ENCODE measurements at regions not wholly inside any gene's neighbourhood (a gene's known extent, or its start where the extent isn't known, plus 50 kb on each side); places are given as distances from the start of the nearest gene placed in this dataset.

DNA sequence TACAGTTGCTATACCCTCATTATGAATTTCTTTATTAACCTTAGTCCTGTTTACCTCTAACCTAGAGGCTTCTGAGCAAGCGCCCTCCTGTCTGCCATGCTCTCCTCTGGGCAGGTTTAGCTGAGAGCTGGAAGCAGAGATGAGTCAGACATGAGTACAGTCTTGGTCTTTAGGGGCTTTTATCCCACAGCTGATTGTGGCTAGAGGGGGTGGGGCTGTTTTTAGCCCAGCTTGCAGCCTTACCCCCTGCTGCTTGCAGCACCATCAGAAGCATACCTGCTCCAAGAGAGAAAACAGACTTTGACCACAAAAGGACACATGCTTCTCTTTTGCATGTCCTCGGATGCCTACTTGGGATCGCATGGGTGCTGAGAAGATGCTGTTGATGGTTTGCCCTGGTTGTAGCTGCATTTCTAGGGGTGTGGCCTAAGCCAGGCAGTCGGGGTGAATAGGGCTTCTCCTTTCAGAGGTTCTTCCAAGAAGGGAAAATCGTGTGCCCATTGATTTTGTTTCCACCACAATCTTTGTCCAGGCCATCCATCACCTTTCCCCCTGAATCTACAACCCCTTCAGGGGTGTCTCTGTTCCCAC is 115.0 kb upstream of the LGALSL start:
- no peak for DNase-seq (ENCODE audit: low read depth)

DNA sequence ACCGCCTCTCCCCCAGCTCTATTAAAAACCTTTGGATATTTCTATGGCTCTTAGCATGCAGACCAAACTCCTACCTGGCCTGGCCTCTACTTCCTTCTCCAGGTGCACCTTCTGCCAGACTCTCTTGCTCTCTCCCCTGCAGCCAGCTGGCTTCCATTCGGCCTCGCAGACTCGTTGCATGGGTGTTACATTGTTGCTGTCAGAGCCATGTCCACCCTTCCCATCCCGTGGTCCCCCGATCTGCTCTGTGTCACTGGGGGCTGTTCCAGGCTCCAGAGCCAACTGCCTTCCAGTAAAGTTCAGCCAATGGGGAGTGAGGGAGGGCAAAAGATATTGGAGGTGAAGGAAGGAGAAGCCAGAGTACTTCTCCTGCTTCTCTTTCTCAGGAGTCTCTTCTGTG is 112.5 kb upstream of the LGALSL start:
- no peak for DNase-seq (ENCODE audit: low read depth)

DNA sequence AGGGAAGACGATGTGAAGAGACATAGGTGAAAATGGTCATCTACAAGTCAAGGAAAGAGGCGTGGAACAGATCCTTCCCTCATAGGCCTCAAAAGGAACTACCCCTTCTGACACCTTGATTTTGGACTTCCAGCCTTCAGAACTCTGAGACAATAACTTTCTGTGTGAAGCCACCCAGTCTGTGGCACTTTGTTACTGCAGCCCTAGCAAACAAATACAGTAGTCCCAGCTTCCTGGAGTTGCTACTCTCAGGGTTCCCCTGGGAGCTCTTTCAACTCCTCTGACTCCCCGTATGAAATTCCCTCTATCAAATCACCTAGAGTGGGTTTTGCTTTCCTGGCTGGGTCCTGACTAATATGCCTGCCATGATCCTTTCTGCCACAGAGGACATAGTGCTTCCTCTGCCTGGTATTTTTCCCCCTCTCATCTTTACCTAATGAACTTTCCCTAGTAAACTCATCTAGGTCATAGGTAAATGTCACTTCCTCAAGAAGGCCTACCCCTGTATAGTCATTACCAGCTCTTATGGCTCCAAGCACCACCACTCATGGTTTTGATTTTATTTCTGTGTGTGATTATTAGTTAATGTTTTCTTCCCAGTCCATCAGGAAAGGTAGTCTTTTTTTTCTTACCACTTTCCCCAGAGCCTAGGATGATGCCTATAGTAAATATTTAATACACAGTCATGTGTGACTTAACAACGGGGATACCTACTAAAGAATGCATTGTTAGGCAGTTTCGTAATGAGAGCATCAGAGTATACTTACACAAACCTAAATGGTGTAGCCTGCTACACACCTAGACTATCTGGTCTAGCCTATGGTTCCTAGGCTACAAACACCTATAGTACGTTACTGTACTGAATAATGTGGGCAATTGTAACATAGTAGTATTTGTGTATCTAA is 111.5 kb upstream of the LGALSL start:
- no peak for DNase-seq (ENCODE audit: low read depth)

DNA sequence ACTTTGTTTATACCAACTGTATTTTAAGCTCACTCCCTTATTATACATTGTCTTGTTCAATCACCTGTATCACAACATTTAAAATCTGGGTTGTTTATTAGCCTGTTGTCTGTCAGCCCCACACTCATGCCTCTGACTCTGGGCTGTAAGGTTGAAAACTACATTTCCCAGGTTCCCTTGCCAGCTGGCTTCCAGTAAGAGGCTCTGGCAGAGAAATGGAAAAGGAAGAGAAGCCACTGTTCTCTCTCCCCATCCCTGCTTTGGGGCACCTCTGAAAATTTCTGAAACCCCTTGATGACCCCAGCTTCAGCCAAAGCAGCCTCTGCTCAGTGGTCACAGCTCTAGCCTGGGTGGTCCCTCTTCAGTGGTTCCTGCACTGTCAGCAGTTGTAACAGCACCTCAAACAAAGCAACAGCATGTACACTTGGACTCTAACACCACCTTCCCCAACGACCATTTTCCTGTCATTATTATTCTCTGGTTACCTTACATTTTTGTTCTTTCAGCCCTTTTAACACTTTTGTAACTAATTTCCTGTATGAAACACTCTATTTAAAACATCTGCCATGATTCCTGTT is 108.9 kb upstream of the LGALSL start:
- DNase-seq (ENCODE audit: low read depth): no peak

DNA sequence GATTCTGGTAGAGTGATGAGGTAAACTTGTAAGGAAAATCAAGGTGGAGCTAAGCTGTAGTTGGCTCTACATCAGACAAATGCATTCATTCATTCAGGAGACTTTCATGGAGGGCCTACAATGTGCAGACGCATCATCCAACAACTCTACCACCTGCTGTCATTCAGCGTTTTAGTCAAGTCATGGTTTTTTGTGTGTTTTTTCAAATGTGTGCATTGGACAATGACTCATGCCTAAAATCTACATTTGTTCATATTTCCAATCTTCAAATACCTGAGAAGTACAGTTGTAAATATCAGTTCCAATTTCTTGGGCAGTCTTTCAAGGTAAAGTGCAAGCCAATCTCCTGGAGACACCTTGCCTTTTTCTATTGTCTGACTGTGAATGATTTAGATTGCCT is 108.0 kb upstream of the LGALSL start:
- DNase-seq (ENCODE audit: low read depth): no peak

DNA sequence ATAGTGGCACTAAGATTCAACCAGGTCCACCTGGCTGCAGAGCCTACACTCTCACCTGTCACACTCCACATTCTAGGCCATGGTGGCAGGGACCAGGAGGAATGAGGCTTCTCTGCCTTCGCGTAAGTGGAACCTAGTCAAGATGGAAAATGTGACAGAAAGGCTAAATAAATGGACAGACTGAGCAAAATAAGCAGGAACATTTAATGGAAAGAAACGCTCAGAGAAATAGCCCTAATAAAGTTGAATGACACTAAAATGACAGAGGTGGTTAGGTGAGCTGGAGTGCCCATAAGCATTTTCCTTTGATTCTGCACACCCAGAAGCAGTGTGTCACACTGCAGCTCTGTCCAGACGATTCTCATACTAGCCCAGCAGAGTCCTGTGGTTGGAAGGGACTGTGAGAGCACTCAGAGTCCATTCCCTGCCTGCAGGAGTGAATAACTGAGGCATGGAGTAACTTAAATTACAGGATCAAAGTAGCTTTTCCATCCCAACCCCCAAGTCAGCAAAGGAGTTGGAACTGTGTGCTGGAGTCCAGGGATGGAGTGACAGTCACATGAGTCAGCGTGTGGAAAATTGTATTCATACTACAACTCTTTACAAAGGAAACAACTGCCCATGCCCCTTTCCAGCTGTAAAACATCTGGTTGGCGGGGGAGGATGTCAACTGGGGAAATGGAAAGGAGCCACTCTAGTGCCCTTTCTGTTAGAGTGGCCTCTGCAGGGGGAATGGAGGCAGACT is 105.4 kb upstream of the LGALSL start:
- no peak for DNase-seq (ENCODE audit: low read depth)

DNA sequence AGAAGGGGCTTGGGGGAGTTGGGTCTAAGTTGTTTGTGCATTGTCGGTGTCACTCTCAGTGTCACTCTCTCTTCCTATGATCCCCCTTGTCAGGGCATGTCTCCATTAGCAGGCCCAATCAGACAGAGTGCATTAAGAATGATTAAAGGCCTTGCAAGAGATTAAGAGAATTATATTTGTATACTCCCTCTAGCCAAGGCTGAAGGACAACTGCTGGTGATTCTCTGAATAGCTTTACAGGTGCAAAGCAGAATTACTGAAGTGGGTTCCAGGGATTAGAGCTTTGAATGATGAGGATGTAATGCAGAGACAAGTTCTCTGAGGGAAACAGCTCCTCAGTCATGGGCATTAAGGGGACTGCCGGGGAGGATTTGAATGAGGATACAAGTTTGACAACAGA is 104.8 kb upstream of the LGALSL start:
- DNase-seq (ENCODE audit: low read depth): no peak

DNA sequence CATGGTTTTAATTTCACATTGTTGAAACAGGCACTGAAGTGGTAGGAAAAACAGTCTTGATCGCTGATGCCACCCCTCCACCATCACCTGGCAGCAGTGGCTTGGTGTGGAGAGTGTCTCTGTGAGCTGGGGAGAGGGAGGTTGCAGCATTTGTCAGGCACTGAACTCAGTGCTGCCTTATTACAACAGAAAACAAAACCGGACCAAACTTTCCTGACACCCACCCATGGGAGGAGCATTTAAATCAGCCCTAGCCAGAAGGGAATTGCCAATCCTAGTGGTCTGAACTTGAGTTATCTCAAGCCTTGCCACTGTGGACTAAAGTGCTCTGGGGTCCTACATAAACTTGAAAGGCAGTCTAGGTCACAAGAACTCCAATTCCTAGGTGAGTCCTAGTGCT is 103.0 kb upstream of the LGALSL start:
- no peak for DNase-seq (ENCODE audit: low read depth)

DNA sequence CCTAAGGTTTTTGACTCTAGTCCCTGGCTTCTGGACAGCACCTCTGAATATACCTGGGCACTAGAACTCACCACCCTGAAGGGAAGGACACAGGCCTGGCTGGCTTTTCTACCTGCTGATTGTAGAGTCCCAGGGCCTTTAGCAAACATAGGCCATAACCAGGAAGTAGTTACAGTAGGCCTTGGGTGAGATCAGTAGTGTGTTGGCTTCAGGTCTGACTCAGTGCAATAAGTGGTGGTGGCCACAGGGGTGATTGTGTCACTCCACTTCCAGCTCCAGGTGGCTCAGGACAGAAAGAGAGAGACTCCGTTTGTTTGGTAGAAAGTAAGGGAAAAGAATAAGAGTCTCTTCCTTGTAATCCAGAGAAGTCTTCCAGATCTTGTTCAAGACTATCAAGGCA is 101.7 kb upstream of the LGALSL start:
- no peak for DNase-seq (ENCODE audit: low read depth)

DNA sequence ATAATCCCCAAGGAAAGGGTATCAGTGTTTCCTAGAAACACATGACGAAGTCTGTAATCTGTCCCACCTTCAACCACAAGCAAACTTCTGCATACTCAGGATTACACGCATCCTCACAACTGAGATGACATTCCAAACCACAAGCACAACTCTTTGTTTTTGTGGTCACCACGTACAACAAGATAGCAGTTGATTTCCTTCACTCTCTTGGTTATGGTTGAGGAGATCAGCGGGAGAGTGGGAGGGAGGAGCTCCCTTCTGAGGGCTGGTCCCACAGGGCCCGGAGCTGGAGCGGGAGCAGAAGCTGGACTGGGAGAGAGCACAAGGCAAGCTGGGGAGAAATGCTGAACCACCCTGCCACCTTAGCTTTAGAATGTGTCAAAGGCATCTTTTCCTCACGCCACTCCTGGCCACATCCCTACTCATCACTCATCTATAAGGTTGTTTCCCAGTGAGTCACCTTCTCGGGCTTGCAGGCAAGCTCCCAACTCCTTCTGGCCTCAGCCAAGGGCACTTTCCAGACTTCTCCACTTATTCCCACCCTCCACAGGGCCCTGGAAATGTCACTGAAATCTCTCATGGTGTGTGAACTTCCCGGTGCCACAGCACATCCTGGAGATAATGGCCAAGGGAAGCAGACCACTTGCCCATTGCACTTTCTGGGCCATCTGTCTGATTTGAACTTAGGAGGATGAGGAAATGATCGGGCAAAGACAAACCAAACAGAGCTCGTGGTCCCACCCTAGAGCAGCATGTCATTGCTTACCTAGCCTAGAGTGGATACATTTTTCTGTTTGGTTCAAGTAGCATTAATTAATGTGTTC is 98.9 kb upstream of the LGALSL start:
- peak; percentile 6 for DNase-seq (ENCODE audit: low read depth)

DNA sequence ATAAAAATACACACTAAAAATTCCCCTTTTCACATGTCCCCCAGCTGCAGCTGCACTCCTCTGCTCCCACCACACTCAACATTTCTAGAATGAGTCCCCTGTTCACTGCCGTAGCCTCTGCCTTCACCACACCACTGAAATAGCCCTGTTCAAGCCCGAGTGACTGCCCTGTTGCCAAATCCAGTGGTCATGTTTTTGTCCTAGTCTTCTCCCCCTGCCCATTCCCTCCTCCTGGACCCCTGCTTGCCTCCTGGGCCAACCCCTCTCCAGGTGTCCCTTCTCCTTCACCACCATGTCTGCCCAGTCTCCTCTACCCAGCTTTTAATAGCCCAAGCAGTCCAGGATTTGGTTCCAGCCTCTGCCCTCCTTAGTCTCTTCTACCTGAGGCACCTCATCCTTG is 97.1 kb upstream of the LGALSL start:
- DNase-seq (ENCODE audit: low read depth): no peak

DNA sequence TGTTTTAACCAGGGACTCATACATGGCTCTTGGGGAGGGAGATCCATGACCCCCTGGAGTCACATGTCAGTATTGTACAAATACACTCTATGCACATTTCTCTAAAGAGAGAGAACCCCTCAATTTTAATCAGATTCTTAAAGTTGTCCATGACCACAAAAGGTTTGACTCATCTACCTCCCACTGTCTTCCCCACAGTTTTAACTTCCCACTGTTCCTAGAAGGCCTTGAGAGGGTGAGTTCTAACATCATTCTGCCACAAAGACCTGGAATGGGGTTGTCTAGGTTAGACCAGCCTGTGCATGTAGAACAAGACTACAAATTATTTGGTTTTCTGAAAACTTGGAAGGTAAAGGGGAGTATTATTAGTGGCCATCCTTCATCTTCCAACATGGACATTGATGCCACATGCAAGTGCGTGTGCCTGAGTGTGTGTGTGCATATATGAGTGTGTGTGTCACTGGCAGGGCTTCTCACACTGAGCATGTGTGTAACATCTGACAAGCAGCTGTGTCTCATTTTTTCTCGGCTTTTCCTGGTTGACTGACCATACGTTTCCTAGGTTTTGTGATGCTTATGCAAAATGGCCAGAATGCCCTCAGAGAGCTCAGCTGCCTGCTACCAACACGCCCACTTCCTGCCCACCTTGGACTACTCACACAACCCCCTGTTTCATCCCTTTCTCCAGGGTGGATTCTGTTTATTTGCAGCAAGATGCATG is 94.6 kb upstream of the LGALSL start:
- no peak for DNase-seq (ENCODE audit: low read depth)

DNA sequence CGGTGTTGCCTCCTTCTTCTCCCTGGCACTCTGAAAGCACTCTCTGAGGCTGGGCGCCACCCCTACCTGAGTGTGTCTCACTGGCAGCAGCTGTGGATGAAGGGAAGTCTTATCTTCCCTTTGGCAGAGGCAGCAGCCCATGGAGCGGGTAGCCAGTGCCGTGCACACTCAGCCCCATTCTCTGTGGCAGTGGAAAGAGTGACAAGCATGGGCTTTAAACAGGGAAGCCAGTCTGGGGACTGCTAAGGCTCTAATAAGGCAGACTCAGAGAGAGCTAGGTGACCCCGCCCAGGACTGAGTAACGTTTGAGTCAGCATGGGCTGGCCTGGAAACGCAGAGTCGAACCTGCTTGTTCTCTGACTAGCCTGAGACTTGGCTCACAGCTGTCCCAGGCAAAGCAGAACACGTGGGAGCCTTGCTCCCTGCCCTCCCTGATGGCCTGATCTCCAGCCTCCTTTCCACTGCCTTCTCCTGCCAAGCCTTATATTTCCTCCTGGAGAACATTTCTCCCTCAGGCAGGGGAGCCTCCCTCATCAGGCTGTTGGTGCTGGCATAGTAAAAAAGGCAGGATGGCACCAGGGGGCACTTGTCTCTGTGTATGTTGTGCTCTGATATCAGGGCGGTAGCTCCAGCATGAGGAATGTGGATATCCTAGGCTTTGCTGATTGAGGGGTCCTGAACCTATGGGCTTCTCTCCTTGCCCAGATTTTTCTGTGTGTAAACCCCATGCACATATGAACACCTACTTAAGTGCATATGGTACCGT is 93.9 kb upstream of the LGALSL start:
- peak; percentile 86 for DNase-seq (ENCODE audit: low read depth)

DNA sequence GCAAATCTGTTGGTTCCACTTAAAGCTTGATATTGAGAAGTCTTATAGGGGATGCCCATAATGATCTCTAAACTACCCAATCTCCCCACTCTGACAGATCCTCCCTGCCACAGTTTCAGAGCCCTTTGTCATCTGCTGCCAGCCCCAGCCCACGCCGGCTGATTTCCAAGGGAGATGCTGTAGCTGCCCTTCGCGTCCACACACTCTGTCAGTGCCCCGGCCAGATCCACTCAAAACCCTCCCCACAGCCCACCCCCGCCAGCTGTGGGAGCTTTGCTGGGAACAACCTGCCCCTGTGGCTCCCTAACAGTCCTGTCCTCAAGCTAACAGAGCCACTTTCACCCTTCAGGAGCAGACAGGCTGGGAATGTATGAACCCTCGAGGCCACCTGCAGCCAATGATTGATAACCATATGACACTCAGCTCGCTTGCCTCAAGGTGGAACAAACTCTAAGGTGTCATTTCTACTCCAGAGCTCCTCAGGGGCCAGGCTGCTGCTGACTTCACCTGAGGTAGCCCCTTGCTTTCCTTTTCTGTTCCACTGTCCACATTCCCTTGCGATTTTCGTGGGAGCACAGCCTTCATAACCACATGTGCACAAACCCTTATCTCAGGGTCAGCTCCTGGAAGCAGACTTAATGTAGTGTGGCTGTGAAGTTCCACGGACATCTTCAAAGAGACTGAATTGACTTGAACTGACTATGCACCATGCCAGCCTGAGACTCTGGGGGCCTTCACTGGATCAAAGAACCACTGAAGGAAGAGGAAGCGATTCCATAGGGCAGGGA is 92.6 kb upstream of the LGALSL start:
- DNase-seq (ENCODE audit: low read depth): no peak

DNA sequence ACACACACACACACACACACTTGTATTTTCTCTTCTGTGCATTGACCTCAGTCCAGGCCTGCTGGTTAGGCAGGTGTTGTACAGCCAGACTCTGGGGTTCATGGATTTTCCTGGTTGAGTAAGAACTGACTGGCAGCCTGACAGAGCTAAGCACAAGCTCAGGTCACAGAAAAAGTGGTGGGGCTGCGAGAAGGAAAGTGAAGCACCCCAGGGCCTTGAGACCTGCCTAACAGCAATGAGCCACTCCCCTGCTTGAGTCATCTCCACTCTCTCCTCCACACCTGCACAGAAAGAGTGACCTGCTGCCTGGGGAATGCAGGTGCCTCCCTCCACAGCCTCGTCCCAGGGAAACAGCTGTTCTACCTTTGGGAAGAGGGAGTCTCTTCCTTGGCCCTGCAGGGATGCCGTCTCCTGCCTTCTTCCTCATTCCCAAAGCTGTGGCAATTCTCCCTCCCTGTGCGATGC is 91.4 kb upstream of the LGALSL start:
- DNase-seq (ENCODE audit: low read depth): no peak

DNA sequence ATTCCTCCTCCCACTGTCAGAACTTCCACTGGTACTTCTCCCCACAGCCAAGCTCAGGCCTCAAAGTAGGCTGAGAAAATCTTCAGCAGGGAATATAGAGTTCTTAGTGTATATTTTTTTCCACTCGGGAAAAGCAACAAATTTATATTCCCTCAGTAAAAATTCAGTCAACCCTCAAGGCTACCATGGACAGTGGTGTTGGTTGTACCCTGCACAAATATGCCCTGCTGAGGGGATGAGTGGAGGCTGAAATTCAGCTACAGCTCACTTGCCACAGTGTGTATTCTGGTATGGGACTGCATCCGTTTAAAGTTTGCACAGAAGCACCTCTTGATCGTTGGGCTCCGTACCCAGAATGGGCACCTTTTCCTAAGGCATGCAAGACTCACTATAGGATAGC is 90.8 kb upstream of the LGALSL start:
- DNase-seq (ENCODE audit: low read depth): no peak

DNA sequence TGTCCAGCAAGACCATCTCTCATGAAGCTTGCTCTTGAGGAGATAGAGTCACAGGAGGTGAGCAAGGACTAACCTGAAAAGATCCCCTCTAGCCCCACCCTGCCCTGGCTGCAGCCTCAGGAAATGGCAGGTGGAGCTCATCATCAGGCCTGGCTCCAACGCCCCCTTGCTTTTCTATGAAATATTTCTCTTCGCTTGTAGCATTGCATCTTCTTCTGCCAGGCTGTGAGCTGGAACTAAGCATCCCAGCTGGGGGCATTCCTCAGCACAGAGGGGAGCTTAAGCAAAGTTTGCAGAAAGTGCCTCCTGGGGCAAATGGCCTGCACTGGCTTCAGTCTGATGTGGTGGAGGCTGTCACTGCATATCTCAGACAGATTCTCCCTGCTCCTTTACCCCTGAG is 90.1 kb upstream of the LGALSL start:
- DNase-seq (ENCODE audit: low read depth): no peak

DNA sequence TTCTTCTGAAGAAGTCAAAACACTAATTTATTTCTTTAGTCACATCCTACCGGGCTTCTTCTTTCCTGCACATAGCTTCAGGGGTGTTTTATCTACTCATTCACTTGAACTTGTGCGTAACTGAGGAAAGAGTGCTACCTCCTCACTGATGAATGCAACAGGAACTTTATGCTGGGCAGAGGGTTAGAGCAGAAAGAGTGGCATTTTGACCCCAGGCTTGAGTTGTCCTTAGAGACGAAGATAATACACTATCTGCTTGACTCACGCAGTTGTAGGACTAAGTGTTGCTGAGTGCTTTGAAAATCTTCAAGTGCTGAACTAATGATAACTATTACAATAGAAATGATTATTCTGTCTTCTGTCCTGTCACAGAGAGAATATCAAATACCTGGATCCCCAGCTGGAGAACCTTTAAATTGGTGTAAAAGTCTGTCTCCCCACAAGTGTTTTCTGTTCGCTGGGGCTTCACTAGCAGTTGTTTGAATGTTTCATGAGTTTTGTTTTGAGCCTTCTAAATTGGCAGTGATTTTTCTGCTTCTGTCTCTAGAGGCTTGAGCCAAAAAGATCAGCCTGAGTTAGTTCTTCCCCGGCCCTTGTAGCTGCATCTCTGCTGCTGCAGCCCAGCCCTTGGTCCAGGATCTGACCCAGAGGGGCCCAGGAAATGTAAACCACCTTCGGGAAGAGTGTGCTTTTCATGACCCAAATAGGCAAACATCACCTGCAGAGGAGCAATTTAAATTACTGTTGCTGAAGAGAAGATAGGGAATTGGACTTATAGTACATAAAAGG is 86.3 kb upstream of the LGALSL start:
- no peak for DNase-seq (ENCODE audit: low read depth)

DNA sequence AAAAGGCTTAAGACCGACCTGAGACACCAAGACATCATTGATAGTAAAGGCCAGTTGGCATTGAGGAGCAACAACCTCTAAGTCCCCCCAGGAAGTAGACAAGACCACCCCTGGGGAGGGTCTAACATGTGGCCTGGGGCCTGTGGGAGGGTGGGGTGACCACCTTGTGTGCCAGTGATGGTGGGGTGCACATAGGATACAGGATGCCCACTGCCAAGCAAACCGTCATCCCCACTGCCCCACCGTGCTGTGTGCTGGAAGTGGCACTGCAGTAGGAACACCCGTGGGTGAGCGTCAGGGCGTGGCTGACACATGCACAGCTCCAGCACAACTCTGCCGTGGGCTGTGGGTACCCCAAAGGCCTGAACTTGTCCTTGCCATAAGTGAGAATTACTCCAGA is 84.3 kb upstream of the LGALSL start:
- no peak for DNase-seq (ENCODE audit: low read depth)

All from fibroblast of the conjunctiva (primary cell).